DND-41 (cell line): ENCODE measurements at regions not wholly inside any gene's neighbourhood (a gene's known extent, or its start where the extent isn't known, plus 50 kb on each side); places are given as distances from the start of the nearest gene placed in this dataset.

Experiments used
- ATAC-seq: fragments of 200-7000 bp; cut with Tn5 transposase; 3 replicates; pipeline ENCODE4 v1.9.1; 2021; ENCODE audit warnings: low read depth; ENCODE audit not compliant: insufficient read depth
- DNase-seq: peaks from one replicate; pipeline ENCODE4 v3.0.0-alpha.2; 2020
- H2AFZ ChIP-seq: 2 replicates; pipeline ENCODE4 v1.6.0; 2012; ENCODE audit warnings: low read depth, low read length
- H3K27ac ChIP-seq: 2 replicates; pipeline ENCODE4 v1.5.1; 2012; ENCODE audit warnings: low read length, inconsistent platforms
- H3K27me3 ChIP-seq: fragments of 200-600 bp; sonication (generic); 2 replicates; pipeline ENCODE4 v1.6.0; 2012; ENCODE audit warnings: low read length, mild to moderate bottlenecking, inconsistent platforms; ENCODE audit not compliant: insufficient read depth, poor library complexity
- H3K36me3 ChIP-seq: 2 replicates; pipeline ENCODE4 v1.5.1; 2012; ENCODE audit warnings: low read length, inconsistent platforms; ENCODE audit not compliant: insufficient read depth
- H3K4me1 ChIP-seq: 2 replicates; pipeline ENCODE4 v1.5.1; 2012; ENCODE audit warnings: mild to moderate bottlenecking, low read length; ENCODE audit not compliant: insufficient read depth
- H3K4me2 ChIP-seq: 2 replicates; pipeline ENCODE4 v1.6.0; 2012; ENCODE audit warnings: mild to moderate bottlenecking, moderate library complexity, low read length, inconsistent platforms; ENCODE audit not compliant: insufficient read depth
- H3K4me3 ChIP-seq, 2 experiments: fragments of 200-600 bp in 1 of 2; shearing (Covaris generic) in 1 of 2; 2 replicates each; pipeline ENCODE4 v1.5.1; 2012 to 2016; ENCODE audit warnings: inconsistent platforms in 2 of 2, low read length in 2 of 2, mild to moderate bottlenecking in 2 of 2, low read depth in 1 of 2, moderate library complexity in 1 of 2
- H3K79me2 ChIP-seq: 2 replicates; pipeline ENCODE4 v1.6.0; 2012; ENCODE audit warnings: low read length, inconsistent platforms; ENCODE audit not compliant: insufficient read depth
- H3K9ac ChIP-seq: 2 replicates; pipeline ENCODE4 v1.6.0; 2012; ENCODE audit warnings: low read depth, mild to moderate bottlenecking, inconsistent platforms, low read length, moderate library complexity
- H3K9me3 ChIP-seq: 2 replicates; pipeline ENCODE4 v1.5.1; 2012; ENCODE audit warnings: low read length, moderate library complexity, mild to moderate bottlenecking, inconsistent platforms; ENCODE audit not compliant: insufficient read depth, severe bottlenecking
- H4K20me1 ChIP-seq: 2 replicates; pipeline ENCODE4 v1.6.0; 2012; ENCODE audit warnings: low read length; ENCODE audit not compliant: insufficient read depth
- EZH2 ChIP-seq: IDR thresholded peaks from 3 replicates; pipeline ENCODE4 v1.6.1; 2012; ENCODE audit warnings: borderline replicate concordance, low read depth, mild to moderate bottlenecking, moderate library complexity, low read length, inconsistent platforms; ENCODE audit not compliant: severe bottlenecking
- TF ChIP-seq, protein P1 (sequence below): IDR thresholded peaks from 2 replicates; pipeline ENCODE4 v1.5.1; 2012; ENCODE audit warnings: borderline replicate concordance, low read length, moderate library complexity, mild to moderate bottlenecking; ENCODE audit not compliant: poor library complexity, severe bottlenecking; ENCODE audit errors: extremely low read depth

GRCh38 chr2:125642032-125642431 lies 1013.9 kb upstream of the GYPC start:
- H3K79me2 ChIP-seq, result no peaks in the 10 kb centered on the region
- H2AFZ ChIP-seq, result no peak overlapping the region
- no peak overlapping the region for H3K9ac ChIP-seq
- no peaks in the 10 kb centered on the region for H3K36me3 ChIP-seq
- no peak overlapping the region for H3K4me3 ChIP-seq
- TF ChIP-seq EZH2, result no peak
- TF ChIP-seq, protein P1, sequence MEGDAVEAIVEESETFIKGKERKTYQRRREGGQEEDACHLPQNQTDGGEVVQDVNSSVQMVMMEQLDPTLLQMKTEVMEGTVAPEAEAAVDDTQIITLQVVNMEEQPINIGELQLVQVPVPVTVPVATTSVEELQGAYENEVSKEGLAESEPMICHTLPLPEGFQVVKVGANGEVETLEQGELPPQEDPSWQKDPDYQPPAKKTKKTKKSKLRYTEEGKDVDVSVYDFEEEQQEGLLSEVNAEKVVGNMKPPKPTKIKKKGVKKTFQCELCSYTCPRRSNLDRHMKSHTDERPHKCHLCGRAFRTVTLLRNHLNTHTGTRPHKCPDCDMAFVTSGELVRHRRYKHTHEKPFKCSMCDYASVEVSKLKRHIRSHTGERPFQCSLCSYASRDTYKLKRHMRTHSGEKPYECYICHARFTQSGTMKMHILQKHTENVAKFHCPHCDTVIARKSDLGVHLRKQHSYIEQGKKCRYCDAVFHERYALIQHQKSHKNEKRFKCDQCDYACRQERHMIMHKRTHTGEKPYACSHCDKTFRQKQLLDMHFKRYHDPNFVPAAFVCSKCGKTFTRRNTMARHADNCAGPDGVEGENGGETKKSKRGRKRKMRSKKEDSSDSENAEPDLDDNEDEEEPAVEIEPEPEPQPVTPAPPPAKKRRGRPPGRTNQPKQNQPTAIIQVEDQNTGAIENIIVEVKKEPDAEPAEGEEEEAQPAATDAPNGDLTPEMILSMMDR, result no peak
- DNase-seq, result no peak
- no peaks in the 10 kb centered on the region for H3K4me1 ChIP-seq
- H3K27me3 ChIP-seq, result no peaks in the 10 kb centered on the region
- no peaks in the 10 kb centered on the region for H4K20me1 ChIP-seq
- H3K4me2 ChIP-seq, result no peak overlapping the region
- H3K27ac ChIP-seq, result no peak overlapping the region
- no peaks in the 10 kb centered on the region for H3K9me3 ChIP-seq
- ATAC-seq, result no peak

DNA sequence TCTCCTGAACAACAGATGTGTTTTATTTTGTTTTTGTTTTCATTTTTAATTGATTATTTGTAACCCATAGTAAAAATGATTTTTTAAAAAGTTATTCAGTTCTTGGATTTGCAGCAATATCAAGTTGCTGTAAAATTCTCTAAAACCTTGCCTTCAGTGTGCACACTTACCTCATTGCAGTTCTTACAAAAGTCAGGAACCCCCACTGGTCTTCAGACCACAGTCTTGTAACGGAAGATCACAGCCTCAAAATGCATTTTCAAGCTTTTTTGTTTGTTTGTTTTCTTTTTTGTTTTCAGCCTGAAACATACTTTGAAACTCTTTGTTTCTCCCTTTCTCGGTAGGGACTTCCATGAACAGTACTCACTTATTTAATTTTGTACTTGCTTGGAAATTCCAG lies 1012.8 kb upstream of the GYPC start:
- TF ChIP-seq EZH2, result no peak
- TF ChIP-seq, protein P1, result no peak
- H2AFZ ChIP-seq, result no peak overlapping the region
- H3K9ac ChIP-seq, result no peak overlapping the region

DNA sequence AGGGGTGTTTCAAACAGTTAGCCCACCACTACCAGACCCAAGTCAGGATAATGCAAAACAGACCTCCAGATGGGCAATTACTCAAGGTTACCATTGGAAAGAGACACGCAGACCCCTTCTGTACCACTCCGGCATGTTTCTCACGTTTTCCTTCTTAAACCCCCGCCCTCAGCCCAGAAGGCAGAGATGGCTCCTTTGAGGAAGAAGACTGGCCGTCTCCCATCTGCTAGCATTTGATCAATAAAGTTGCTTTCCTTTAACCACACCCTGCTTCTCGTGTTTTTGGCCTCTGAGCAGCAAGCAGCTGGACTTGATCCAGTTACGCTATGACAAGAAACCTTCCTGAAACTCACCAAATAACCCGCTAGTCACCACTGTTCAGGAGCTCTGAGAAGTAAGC lies 1012.4 kb upstream of the GYPC start:
- H4K20me1 ChIP-seq, result no peaks in the 10 kb centered on the region
- no peaks in the 10 kb centered on the region for H3K36me3 ChIP-seq
- H3K9ac ChIP-seq, result no peak overlapping the region
- no peak for ATAC-seq
- no peak overlapping the region for H3K4me2 ChIP-seq
- no peaks in the 10 kb centered on the region for H3K9me3 ChIP-seq
- no peak overlapping the region for H3K4me3 ChIP-seq
- no peak overlapping the region for H2AFZ ChIP-seq
- no peaks in the 10 kb centered on the region for H3K4me1 ChIP-seq
- H3K27me3 ChIP-seq, result no peaks in the 10 kb centered on the region
- no peaks in the 10 kb centered on the region for H3K79me2 ChIP-seq
- no peak overlapping the region for H3K27ac ChIP-seq
- no peak for DNase-seq
- TF ChIP-seq EZH2, result no peak
- TF ChIP-seq, protein P1, result no peak

More for the DNA sequence above, 1012.8 kb upstream of the GYPC start:
- no peak for ATAC-seq
- no peaks in the 10 kb centered on the region for H3K79me2 ChIP-seq
- H3K9me3 ChIP-seq, result no peaks in the 10 kb centered on the region
- H3K36me3 ChIP-seq, result no peaks in the 10 kb centered on the region
- H3K4me3 ChIP-seq, result no peak overlapping the region
- no peaks in the 10 kb centered on the region for H3K27me3 ChIP-seq
- H3K27ac ChIP-seq, result no peak overlapping the region
- H3K4me2 ChIP-seq, result no peak overlapping the region
- H3K4me1 ChIP-seq, result no peaks in the 10 kb centered on the region
- no peak for DNase-seq
- H4K20me1 ChIP-seq, result no peaks in the 10 kb centered on the region

DNA sequence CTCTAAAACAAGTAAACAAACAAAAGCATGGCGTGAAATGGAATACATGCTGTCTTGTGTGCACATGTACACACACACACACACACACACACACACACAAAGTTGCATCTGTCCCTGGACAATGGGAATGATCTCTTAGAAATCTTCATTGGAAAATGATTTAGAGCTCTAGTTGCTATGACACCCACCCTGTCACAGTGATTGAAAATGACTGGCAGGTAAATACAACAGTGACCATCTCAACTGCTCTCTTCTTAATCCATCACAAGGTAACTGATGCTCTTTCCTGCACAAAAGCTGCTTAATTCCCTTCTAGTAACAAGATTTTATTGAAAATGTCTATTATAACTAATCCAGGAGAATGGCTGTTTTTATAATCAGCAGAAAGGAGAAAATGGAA lies 1011.7 kb upstream of the GYPC start:
- H3K79me2 ChIP-seq, result no peaks in the 10 kb centered on the region
- TF ChIP-seq, protein P1, result no peak
- no peak for TF ChIP-seq EZH2
- H3K36me3 ChIP-seq, result no peaks in the 10 kb centered on the region
- H3K9ac ChIP-seq, result no peak overlapping the region
- no peak overlapping the region for H3K4me2 ChIP-seq
- no peaks in the 10 kb centered on the region for H3K9me3 ChIP-seq
- H4K20me1 ChIP-seq, result no peaks in the 10 kb centered on the region
- H3K4me3 ChIP-seq, result no peak overlapping the region
- no peak overlapping the region for H2AFZ ChIP-seq
- H3K27me3 ChIP-seq, result no peaks in the 10 kb centered on the region
- no peak overlapping the region for H3K27ac ChIP-seq
- no peak for DNase-seq
- ATAC-seq, result no peak
- no peaks in the 10 kb centered on the region for H3K4me1 ChIP-seq
